HG03159 (cell line): ENCODE measurements at regions not wholly inside any gene's neighbourhood (a gene's known extent, or its start where the extent isn't known, plus 50 kb on each side); places are given as distances from the start of the nearest gene placed in this dataset.

Experiments used
- ATAC-seq: cut with Tn5 transposase; IDR thresholded peaks from one replicate; pipeline ENCODE4 v1.9.1; 2021; ENCODE audit warnings: mild to moderate bottlenecking, moderate library complexity; ENCODE audit not compliant: unreplicated experiment

- ATAC-seq, result no peak
Measured at GRCh38 chrX:13266641-13267345, 53.1 kb downstream of the ATXN3L start.

- ATAC-seq, result no peak
Measured at GRCh38 chrX:13265549-13266132, 54.2 kb downstream of the ATXN3L start.

- ATAC-seq, result no peak
Measured at GRCh38 chrX:13265111-13265510, 54.7 kb downstream of the ATXN3L start.

- ATAC-seq, result peak; percentile 73
Measured at GRCh38 chrX:13263560-13264251, 56.1 kb downstream of the ATXN3L start.

- ATAC-seq, result no peak
Measured at GRCh38 chrX:13261348-13261747, 58.5 kb downstream of the ATXN3L start.

GRCh38 chrX:13260598-13260997 lies 59.3 kb downstream of the ATXN3L start:
- ATAC-seq, result no peak

- no peak for ATAC-seq
Measured at GRCh38 chrX:13258725-13259124, 61.1 kb downstream of the ATXN3L start.

- no peak for ATAC-seq
Measured at GRCh38 chrX:13258052-13258444, 61.8 kb downstream of the ATXN3L start.

- ATAC-seq, result peak; percentile 59
Measured at GRCh38 chrX:13257223-13258051, 62.4 kb downstream of the ATXN3L start.

- peak; percentile 38 for ATAC-seq
Measured at GRCh38 chrX:13256603-13257002, 63.2 kb downstream of the ATXN3L start.

GRCh38 chrX:13254870-13255269 lies 65.0 kb downstream of the ATXN3L start:
- no peak for ATAC-seq

GRCh38 chrX:13254076-13254785 lies 65.6 kb downstream of the ATXN3L start:
- ATAC-seq, result peak; percentile 43

- no peak for ATAC-seq
Measured at GRCh38 chrX:13253223-13253622, 66.6 kb downstream of the ATXN3L start.

- ATAC-seq, result no peak
Measured at GRCh38 chrX:13252726-13253125, 67.1 kb downstream of the ATXN3L start.

- no peak for ATAC-seq
Measured at GRCh38 chrX:13250826-13251580, 68.8 kb downstream of the ATXN3L start.

- no peak for ATAC-seq
Measured at GRCh38 chrX:13248867-13249486, 70.9 kb downstream of the ATXN3L start.

- ATAC-seq, result no peak
Measured at GRCh38 chrX:13239272-13239671, 80.6 kb downstream of the ATXN3L start.

GRCh38 chrX:13235930-13236329 lies 83.9 kb downstream of the ATXN3L start:
- no peak for ATAC-seq

GRCh38 chrX:13232484-13232883 lies 87.4 kb downstream of the ATXN3L start:
- ATAC-seq, result no peak
